Peyer's patch (tissue), 4 donors: ENCODE measurements at regions not wholly inside any gene's neighbourhood (a gene's known extent, or its start where the extent isn't known, plus 50 kb on each side); places are given as distances from the start of the nearest gene placed in this dataset.

Experiments
- DNase-seq, 3 donors: peaks; one replicate each; pipeline ENCODE4 v3.0.0-alpha.2; 2017 to 2019
- H3K27ac ChIP-seq, 4 donors: fragments of 200-600 bp; sonication (generic); one replicate each; pipeline ENCODE4 v1.5.1; 2016 to 2019
- H3K27me3 ChIP-seq, 2 donors: fragments of 200-600 bp; sonication (generic); one replicate each; pipeline ENCODE4 v1.5.1; 2019
- H3K36me3 ChIP-seq, 3 donors: fragments of 200-600 bp; sonication (generic); one replicate each; pipeline ENCODE4 v1.5.1; 2016 to 2019
- H3K4me1 ChIP-seq, 4 donors: fragments of 200-600 bp; sonication (generic); one replicate each; pipeline ENCODE4 v1.5.1; 2016 to 2019
- H3K4me3 ChIP-seq, 4 donors: fragments of 200-600 bp; sonication (generic); 1 replicate in 3 of 4; 2 replicates in 1 of 4; pipeline ENCODE4 v1.5.1; 2016 to 2019; ENCODE audit warnings: mild to moderate bottlenecking in 1 of 4
- H3K9me3 ChIP-seq, 4 donors: fragments of 200-600 bp; sonication (generic); one replicate each; pipeline ENCODE4 v1.5.1; 2016 to 2019; ENCODE audit warnings: mild to moderate bottlenecking in 1 of 4
- POLR2A ChIP-seq, 2 donors: fragments of 450-650 bp; IDR thresholded peaks; one replicate each; pipeline ENCODE4 v1.5.1; 2017; ENCODE audit warnings: antibody characterized with exemption in 2 of 2, mild to moderate bottlenecking in 2 of 2, moderate library complexity in 2 of 2
- TF ChIP-seq, protein P1 (sequence below), 6 experiments: fragments of 450-650 bp in 4 of 6; fragments of 200-600 bp in 2 of 6; sonication (generic) in 1 of 6; IDR thresholded peaks; one replicate each; pipeline ENCODE4 v1.5.1; 2017 to 2019; ENCODE audit warnings: antibody characterized with exemption in 6 of 6, mild to moderate bottlenecking in 3 of 6, moderate library complexity in 1 of 6

DNA sequence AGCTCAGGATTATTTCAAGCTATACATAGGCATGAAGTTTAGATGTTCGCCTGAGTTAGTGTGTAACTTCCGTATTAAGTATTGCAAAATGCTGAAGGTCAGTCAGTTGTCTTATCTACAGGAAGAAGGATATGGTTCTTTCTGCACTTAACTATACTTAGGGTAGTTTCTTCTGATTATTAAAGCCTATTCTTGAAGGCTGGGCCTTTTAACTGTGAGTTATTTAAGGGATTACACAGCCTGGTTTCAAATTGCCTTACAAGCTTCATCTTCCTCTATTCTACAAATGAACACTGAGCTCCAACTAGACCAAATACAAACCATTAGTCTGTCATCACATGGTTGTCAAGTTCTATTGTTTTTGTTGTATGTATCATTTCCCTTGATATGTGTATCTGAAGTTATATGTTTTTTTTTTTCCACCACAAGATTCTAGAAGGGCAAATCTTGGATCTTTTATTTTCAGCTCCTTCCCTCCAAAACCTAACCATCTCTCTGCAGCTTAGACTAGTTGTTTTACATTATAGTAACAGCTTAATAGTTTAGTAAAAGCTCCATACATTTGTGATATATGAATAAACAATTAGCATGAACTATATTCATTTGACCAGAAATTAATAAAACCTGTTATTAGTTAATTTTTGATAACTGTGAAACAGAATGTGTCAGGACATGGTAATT lies 272.9 kb upstream of the KCNMB2 start:
- no peaks in the 10 kb centered on the region for H3K9me3 ChIP-seq
- peaks cover 0 to 6% (median 0%) of the 10 kb centered on the region in 4 donors for H3K4me1 ChIP-seq
- no peak overlapping the region for H3K27ac ChIP-seq
- no peak for DNase-seq
- no peaks in the 10 kb centered on the region for H3K36me3 ChIP-seq
- H3K4me3 ChIP-seq: no peak overlapping the region
- H3K27me3 ChIP-seq: no peaks in the 10 kb centered on the region
- TF ChIP-seq, protein P1, sequence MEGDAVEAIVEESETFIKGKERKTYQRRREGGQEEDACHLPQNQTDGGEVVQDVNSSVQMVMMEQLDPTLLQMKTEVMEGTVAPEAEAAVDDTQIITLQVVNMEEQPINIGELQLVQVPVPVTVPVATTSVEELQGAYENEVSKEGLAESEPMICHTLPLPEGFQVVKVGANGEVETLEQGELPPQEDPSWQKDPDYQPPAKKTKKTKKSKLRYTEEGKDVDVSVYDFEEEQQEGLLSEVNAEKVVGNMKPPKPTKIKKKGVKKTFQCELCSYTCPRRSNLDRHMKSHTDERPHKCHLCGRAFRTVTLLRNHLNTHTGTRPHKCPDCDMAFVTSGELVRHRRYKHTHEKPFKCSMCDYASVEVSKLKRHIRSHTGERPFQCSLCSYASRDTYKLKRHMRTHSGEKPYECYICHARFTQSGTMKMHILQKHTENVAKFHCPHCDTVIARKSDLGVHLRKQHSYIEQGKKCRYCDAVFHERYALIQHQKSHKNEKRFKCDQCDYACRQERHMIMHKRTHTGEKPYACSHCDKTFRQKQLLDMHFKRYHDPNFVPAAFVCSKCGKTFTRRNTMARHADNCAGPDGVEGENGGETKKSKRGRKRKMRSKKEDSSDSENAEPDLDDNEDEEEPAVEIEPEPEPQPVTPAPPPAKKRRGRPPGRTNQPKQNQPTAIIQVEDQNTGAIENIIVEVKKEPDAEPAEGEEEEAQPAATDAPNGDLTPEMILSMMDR (IDR thresholded peaks at IDR 0.05): no peak
- TF ChIP-seq POLR2A (IDR thresholded peaks at IDR 0.05): no peak

GRCh38 chr3:178267158-178267844 lies 268.9 kb upstream of the KCNMB2 start:
- no peak for DNase-seq
- H3K36me3 ChIP-seq: no peaks in the 10 kb centered on the region
- no peak overlapping the region for H3K4me3 ChIP-seq
- TF ChIP-seq POLR2A (IDR thresholded peaks at IDR 0.05): no peak
- TF ChIP-seq, protein P1 (IDR thresholded peaks at IDR 0.05): no peak
- H3K27me3 ChIP-seq: no peaks in the 10 kb centered on the region
- no peaks in the 10 kb centered on the region for H3K4me1 ChIP-seq
- H3K9me3 ChIP-seq: no peaks in the 10 kb centered on the region
- H3K27ac ChIP-seq: no peak overlapping the region

DNA sequence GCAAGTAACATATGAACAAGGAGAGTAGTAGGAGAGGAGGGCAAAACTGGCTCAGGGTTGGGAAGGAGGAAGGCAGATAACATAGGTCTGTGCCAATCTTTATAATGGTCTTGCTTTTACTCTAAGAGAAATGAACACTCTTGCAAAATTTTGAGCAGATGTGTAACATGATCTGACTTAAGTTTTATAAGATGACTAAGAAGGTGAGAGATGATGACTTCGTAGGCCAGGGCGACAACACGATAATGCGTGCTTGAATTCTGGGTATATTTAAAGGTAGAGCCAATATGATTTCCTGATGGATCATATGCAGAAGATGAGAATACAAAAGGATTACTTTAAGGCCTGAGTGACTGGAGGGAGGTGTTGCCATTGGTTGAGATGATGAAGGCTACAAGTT lies 265.4 kb upstream of the KCNMB2 start:
- Histone ChIP-seq H3K4me3 (no peak overlapping the region), H3K27me3 (no peaks in the 10 kb centered on the region), H3K9me3 (no peaks in the 10 kb centered on the region), H3K27ac (no peak overlapping the region), H3K4me1 (no peaks in the 10 kb centered on the region), H3K36me3 (no peaks in the 10 kb centered on the region)
- TF ChIP-seq POLR2A (IDR thresholded peaks at IDR 0.05): no peak
- DNase-seq: no peak

- Histone ChIP-seq H3K36me3 (no peaks in the 10 kb centered on the region), H3K27ac (no peak overlapping the region), H3K4me3 (no peak overlapping the region), H3K27me3 (no peaks in the 10 kb centered on the region), H3K4me1 (no peaks in the 10 kb centered on the region), H3K9me3 (no peaks in the 10 kb centered on the region)
- TF ChIP-seq, protein P1 (IDR thresholded peaks at IDR 0.05): no peak
- TF ChIP-seq POLR2A (IDR thresholded peaks at IDR 0.05): no peak
- DNase-seq: no peak
Observed at GRCh38 chr3:178271740-178272387, 264.4 kb upstream of the KCNMB2 start.

DNA sequence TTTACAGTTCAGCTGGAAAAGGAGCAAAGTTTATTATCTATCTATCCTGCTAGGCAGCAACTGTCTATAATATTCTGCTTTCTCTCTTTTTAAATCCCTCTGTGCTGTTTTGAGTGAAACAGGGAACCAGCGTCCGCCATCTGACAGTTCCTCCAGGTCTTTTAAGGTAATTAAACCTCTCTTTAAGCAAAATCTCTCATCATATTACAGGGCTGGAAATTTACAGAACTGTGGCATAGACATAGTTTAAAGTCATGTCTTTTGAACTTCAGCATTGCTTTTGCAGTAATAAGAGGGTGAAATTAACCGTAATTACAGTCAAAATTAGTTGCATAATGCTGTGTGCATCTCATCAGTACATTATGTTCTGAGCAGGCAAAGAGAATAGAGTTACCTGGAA lies 263.4 kb upstream of the KCNMB2 start:
- peaks cover 0 to under 1% (median 0%) of the 10 kb centered on the region in 4 donors for H3K4me1 ChIP-seq
- H3K27me3 ChIP-seq: no peaks in the 10 kb centered on the region
- H3K4me3 ChIP-seq: no peak overlapping the region
- DNase-seq: no peak
- H3K9me3 ChIP-seq: no peaks in the 10 kb centered on the region
- TF ChIP-seq, protein P1 (IDR thresholded peaks at IDR 0.05): no peak
- no peak for TF ChIP-seq POLR2A (IDR thresholded peaks at IDR 0.05)
- H3K36me3 ChIP-seq: no peaks in the 10 kb centered on the region
- no peak overlapping the region for H3K27ac ChIP-seq

GRCh38 chr3:178274711-178275110 lies 261.5 kb upstream of the KCNMB2 start:
- Histone ChIP-seq H3K4me1 (peaks cover 0 to 3% (median 0%) of the 10 kb centered on the region in 4 donors), H3K27me3 (no peaks in the 10 kb centered on the region), H3K27ac (no peak overlapping the region), H3K9me3 (peaks cover 0 to 9% (median 0%) of the 10 kb centered on the region in 4 donors), H3K4me3 (no peak overlapping the region), H3K36me3 (no peaks in the 10 kb centered on the region)
- no peak for DNase-seq
- TF ChIP-seq, protein P1 (IDR thresholded peaks at IDR 0.05): no peak
- TF ChIP-seq POLR2A (IDR thresholded peaks at IDR 0.05): no peak
